ENCODE measurements at regions not wholly inside any gene's neighbourhood (a gene's known extent, or its start where the extent isn't known, plus 50 kb on each side); places are given as distances from the start of the nearest gene placed in this dataset.
"Not testable (repeated sequence)": the region's sequence is repeated elsewhere in the genome, so short reads cannot be mapped to it uniquely, and the experiment has no call there.

DNA sequence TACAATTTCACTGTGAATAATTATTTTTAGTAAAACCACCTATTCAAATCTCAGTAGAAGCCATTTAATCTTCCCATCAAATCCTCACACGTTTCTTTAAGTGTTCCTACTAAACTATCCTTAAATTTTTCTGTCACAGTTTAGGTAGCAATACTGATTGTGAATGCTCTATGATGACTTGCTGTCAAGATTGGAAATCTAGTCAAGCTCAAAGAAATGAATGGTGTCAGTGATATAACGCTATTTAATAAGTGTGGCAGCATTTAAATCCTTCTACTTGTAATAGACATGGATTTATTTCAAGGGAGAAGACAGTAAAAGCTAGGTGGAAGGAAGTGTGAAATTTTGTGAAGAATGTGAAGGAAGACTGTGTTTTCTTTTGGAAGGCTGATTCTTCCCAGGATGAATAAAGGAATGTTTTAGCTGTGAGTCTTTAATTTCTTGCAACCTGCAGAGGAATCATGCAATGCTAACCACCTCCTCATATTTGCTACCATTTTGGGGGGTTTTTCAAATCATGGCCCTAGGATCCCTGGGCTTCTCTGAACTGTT, 936.7 kb upstream of the NEGR1 start:
- no peak overlapping the region for H3K27ac ChIP-seq
- no peaks in the 10 kb centered on the region for H3K4me1 ChIP-seq
- no peaks in the 10 kb centered on the region for H3K27me3 ChIP-seq
- H3K36me3 ChIP-seq: no peaks in the 10 kb centered on the region
- TF ChIP-seq, protein P1, sequence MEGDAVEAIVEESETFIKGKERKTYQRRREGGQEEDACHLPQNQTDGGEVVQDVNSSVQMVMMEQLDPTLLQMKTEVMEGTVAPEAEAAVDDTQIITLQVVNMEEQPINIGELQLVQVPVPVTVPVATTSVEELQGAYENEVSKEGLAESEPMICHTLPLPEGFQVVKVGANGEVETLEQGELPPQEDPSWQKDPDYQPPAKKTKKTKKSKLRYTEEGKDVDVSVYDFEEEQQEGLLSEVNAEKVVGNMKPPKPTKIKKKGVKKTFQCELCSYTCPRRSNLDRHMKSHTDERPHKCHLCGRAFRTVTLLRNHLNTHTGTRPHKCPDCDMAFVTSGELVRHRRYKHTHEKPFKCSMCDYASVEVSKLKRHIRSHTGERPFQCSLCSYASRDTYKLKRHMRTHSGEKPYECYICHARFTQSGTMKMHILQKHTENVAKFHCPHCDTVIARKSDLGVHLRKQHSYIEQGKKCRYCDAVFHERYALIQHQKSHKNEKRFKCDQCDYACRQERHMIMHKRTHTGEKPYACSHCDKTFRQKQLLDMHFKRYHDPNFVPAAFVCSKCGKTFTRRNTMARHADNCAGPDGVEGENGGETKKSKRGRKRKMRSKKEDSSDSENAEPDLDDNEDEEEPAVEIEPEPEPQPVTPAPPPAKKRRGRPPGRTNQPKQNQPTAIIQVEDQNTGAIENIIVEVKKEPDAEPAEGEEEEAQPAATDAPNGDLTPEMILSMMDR (IDR thresholded peaks at IDR 0.05): no peak
- no peak for TF ChIP-seq EP300 (IDR thresholded peaks at IDR 0.05)
- TF ChIP-seq POLR2A (IDR thresholded peaks at IDR 0.05): no peak
- TF ChIP-seq POLR2AphosphoS5 (IDR thresholded peaks at IDR 0.05): no peak
- intact Hi-C loops (cut with DNase I): no loop called here
- H3K9me3 ChIP-seq: no peaks in the 10 kb centered on the region
- DNase-seq: no peak
- H3K4me3 ChIP-seq: no peak overlapping the region
- 24 to 50% methylated on average over 2 of the region's 2 CpGs for whole genome bisulfite sequencing, 2 donors

DNA sequence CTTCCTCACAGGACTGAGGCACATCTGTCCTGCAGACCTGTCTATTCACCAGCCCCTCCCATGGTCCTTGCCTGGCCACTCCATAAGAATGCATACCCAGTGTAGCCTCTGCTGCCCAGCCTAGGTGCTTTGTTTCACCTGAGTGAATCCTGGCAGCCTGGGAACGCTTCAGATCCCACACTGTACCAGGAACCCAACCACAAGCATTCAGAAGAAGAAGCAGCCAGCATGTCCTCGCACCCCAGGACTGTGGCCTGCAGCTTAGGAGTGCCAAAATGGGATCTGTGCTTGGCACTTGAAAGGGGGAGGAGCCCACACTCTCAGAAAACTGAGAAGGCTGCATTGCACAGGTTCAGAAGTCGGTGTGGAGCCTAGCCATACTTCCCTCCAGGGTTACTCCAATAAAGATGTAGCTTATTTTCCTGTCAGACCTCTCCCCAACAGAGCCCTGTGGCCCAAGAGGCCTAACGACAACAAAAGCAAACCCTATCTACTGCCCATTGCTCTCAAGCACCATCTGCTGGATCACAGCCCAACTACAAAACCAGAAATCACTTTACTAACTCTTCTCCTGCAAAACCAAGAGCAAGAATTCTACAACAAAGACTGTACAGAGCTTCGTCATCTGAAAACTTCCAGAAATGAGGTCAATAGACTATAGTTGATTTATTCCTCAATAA, 923.1 kb upstream of the NEGR1 start:
- TF ChIP-seq POLR2A (IDR thresholded peaks at IDR 0.05): no peak
- TF ChIP-seq POLR2AphosphoS5 (IDR thresholded peaks at IDR 0.05): no peak
- TF ChIP-seq, protein P1 (IDR thresholded peaks at IDR 0.05): no peak
- TF ChIP-seq EP300 (IDR thresholded peaks at IDR 0.05): no peak
- H3K27me3 ChIP-seq: no peaks in the 10 kb centered on the region
- no peaks in the 10 kb centered on the region for H3K9me3 ChIP-seq
- DNase-seq: no peak
- no peaks in the 10 kb centered on the region for H3K36me3 ChIP-seq
- no peak overlapping the region for H3K4me3 ChIP-seq
- H3K27ac ChIP-seq: no peak overlapping the region
- WGBS, 2 donors: 56 to 63% methylated on average over 5 of the region's 5 CpGs
- intact Hi-C loops (cut with DNase I): no loop called here
- H3K4me1 ChIP-seq: no peaks in the 10 kb centered on the region

DNA sequence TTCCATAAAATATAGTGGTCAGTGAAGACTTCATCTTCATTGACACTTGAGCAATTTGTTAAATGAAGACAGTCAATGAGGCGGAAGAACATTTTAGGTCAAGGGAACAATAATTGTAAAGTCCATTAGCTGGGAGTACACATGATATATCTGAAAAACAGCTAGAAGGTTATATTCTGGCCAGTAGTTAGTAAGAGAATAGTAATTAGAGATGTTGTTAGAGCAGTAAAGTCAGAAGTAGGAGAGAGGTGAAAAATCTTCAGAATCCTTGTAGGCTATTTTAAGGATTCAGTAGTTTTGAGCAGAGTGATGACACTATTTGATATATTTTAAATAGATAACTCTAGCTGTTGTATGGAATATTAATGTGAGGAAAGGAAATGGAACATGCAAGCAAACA, 915.6 kb upstream of the NEGR1 start:
- no peak for TF ChIP-seq EP300 (IDR thresholded peaks at IDR 0.05)
- Histone ChIP-seq H3K4me1 (no peaks in the 10 kb centered on the region), H3K4me3 (no peak overlapping the region), H3K9me3 (no peaks in the 10 kb centered on the region), H3K27ac (no peak overlapping the region), H3K27me3 (no peaks in the 10 kb centered on the region), H3K36me3 (no peaks in the 10 kb centered on the region)
- WGBS, 2 donors: 95 to 96% methylated on average over 1 of the region's 1 CpG
- no peak for DNase-seq
- intact Hi-C loops (cut with DNase I): no loop called here

DNA sequence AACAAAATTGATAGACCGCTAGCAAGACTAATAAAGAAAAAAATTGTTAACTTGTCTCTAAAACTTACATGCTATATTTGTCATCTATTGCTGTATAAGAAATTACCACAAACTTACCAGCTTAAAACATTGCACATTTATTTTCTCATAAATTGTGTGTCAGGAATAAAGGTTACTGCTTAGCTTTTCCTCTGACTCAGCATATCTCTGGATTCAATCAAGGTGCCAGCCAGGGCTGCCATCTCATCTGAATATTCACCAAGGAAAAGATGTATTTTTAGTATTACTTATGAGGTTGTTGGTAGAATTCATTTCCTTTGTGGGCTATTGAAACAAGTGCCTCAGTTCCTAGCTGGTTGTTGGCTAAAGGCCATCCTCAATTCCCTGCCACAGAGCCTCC, 912.6 kb upstream of the NEGR1 start:
- Histone ChIP-seq H3K4me1 (no peaks in the 10 kb centered on the region), H3K36me3 (no peaks in the 10 kb centered on the region), H3K27me3 (no peaks in the 10 kb centered on the region), H3K9me3 (peaks cover 0 to 5% (median 0%) of the 10 kb centered on the region in 4 donors), H3K27ac (no peak overlapping the region), H3K4me3 (no peak overlapping the region)
- intact Hi-C loops (cut with DNase I): no loop called here
- TF ChIP-seq POLR2AphosphoS5 (IDR thresholded peaks at IDR 0.05): no peak
- TF ChIP-seq EP300 (IDR thresholded peaks at IDR 0.05): no peak
- TF ChIP-seq, protein P1 (IDR thresholded peaks at IDR 0.05): no peak
- no peak for TF ChIP-seq POLR2A (IDR thresholded peaks at IDR 0.05)
- 87 to 90% methylated on average over 1 of the region's 1 CpG for WGBS, 2 donors
- no peak for DNase-seq

DNA sequence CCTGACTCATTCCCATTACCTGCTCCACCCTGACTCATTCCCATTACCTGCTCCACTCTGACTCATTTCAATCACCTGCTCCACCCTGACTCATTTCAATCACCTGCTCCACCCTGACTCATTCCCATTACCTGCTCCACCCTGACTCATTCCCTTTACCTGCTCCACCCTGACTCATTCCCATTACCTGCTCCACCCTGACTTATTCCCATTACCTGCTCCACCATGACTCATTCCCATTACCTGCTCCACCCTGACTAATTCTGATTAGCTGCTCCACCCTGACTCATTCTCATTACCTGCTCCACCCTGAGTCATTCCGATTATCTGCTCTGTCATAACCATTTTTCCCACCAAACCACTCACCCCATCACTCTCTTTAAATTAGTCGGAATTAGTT, 901.2 kb upstream of the NEGR1 start:
- H3K27ac ChIP-seq; intact Hi-C loops (cut with DNase I); H3K36me3 ChIP-seq; H3K27me3 ChIP-seq; H3K4me1 ChIP-seq; DNase-seq; H3K9me3 ChIP-seq; H3K4me3 ChIP-seq: not testable (repeated sequence)
- 88 to 92% methylated on average over 2 of the region's 2 CpGs for WGBS, 2 donors

DNA sequence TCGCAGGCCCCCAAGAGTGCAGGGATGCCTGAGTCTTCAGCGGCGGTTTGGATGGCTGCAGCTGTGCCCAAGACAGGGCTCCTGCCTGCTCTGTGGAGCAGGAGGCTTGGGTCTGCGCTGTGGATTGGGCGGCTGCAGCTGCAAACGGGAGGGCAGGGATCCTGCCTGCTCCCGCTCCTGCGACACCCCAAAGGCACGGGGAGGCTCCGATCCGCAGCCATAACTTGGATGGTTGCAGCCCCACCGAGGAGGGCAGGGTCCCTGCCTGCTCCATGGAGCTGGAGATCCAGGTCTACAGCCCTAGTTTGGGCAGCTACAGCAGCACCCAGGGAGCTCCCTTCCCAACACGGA, 898.8 kb upstream of the NEGR1 start:
- intact Hi-C loops (cut with DNase I): no loop called here
- no peaks in the 10 kb centered on the region for H3K4me1 ChIP-seq
- WGBS, 2 donors: 87 to 88% methylated on average over 13 of the region's 13 CpGs
- no peaks in the 10 kb centered on the region for H3K9me3 ChIP-seq
- TF ChIP-seq POLR2AphosphoS5 (IDR thresholded peaks at IDR 0.05) (no peak), POLR2A (IDR thresholded peaks at IDR 0.05) (no peak), EP300 (IDR thresholded peaks at IDR 0.05) (no peak)
- TF ChIP-seq, protein P1 (IDR thresholded peaks at IDR 0.05): no peak
- H3K27me3 ChIP-seq: no peaks in the 10 kb centered on the region
- no peak for DNase-seq
- no peaks in the 10 kb centered on the region for H3K36me3 ChIP-seq
- no peak overlapping the region for H3K4me3 ChIP-seq
- H3K27ac ChIP-seq: no peak overlapping the region

All from sigmoid colon (tissue), 6 donors.